ENCODE measurements at regions not wholly inside any gene's neighbourhood (a gene's known extent, or its start where the extent isn't known, plus 50 kb on each side); places are given as distances from the start of the nearest gene placed in this dataset.
"Not testable (repeated sequence)": the region's sequence is repeated elsewhere in the genome, so short reads cannot be mapped to it uniquely, and the experiment has no call there.

- no peak for DNase-seq (ENCODE audit: low read depth in 2 of 2)
Observed at GRCh38 chr3:110391042-110391441, 680.6 kb upstream of the NECTIN3 start.

GRCh38 chr3:110391640-110392395 lies 679.8 kb upstream of the NECTIN3 start:
- no peak for DNase-seq (ENCODE audit: low read depth in 2 of 2)

GRCh38 chr3:110393941-110394340 lies 677.7 kb upstream of the NECTIN3 start:
- no peak for DNase-seq (ENCODE audit: low read depth in 2 of 2)

GRCh38 chr3:110397115-110397514 lies 674.5 kb upstream of the NECTIN3 start:
- no peak for DNase-seq (ENCODE audit: low read depth in 2 of 2)

- no peak for DNase-seq (ENCODE audit: low read depth in 2 of 2)
Observed at GRCh38 chr3:110400315-110400714, 671.3 kb upstream of the NECTIN3 start.

GRCh38 chr3:110405830-110406585 lies 665.6 kb upstream of the NECTIN3 start:
- DNase-seq (ENCODE audit: low read depth in 2 of 2) = no peak

- no peak for DNase-seq (ENCODE audit: low read depth in 2 of 2)
Observed at GRCh38 chr3:110413266-110413665, 658.4 kb upstream of the NECTIN3 start.

- no peak for DNase-seq (ENCODE audit: low read depth in 2 of 2)
Observed at GRCh38 chr3:110413807-110414748, 657.5 kb upstream of the NECTIN3 start.

- no peak for DNase-seq (ENCODE audit: low read depth in 2 of 2)
Observed at GRCh38 chr3:110414855-110415254, 656.8 kb upstream of the NECTIN3 start.

- DNase-seq (ENCODE audit: low read depth in 2 of 2) = no peak
Observed at GRCh38 chr3:110419096-110419495, 652.5 kb upstream of the NECTIN3 start.

GRCh38 chr3:110419601-110420000 lies 652.0 kb upstream of the NECTIN3 start:
- no peak for DNase-seq (ENCODE audit: low read depth in 2 of 2)

GRCh38 chr3:110420158-110420641 lies 651.4 kb upstream of the NECTIN3 start:
- no peak for DNase-seq (ENCODE audit: low read depth in 2 of 2)

- DNase-seq (ENCODE audit: low read depth in 2 of 2) = no peak
Observed at GRCh38 chr3:110423276-110423675, 648.3 kb upstream of the NECTIN3 start.

GRCh38 chr3:110430146-110430545 lies 641.5 kb upstream of the NECTIN3 start:
- DNase-seq (ENCODE audit: low read depth in 2 of 2) = no peak

GRCh38 chr3:110436209-110436608 lies 635.4 kb upstream of the NECTIN3 start:
- no peak for DNase-seq (ENCODE audit: low read depth in 2 of 2)

- not testable (repeated sequence) for DNase-seq (ENCODE audit: low read depth in 2 of 2)
Observed at GRCh38 chr3:110440066-110440653, 631.5 kb upstream of the NECTIN3 start.

GRCh38 chr3:110454066-110454465 lies 617.5 kb upstream of the NECTIN3 start:
- DNase-seq (ENCODE audit: low read depth in 2 of 2) = no peak

- no peak for DNase-seq (ENCODE audit: low read depth in 2 of 2)
Observed at GRCh38 chr3:110456001-110456400, 615.6 kb upstream of the NECTIN3 start.

- no peak for DNase-seq (ENCODE audit: low read depth in 2 of 2)
Observed at GRCh38 chr3:110456438-110457138, 615.0 kb upstream of the NECTIN3 start.

- no peak for DNase-seq (ENCODE audit: low read depth in 2 of 2)
Observed at GRCh38 chr3:110457508-110457907, 614.1 kb upstream of the NECTIN3 start.

GRCh38 chr3:110459021-110459420 lies 612.6 kb upstream of the NECTIN3 start:
- no peak for DNase-seq (ENCODE audit: low read depth in 2 of 2)
